ENCODE measurements at regions not wholly inside any gene's neighbourhood (a gene's known extent, or its start where the extent isn't known, plus 50 kb on each side); places are given as distances from the start of the nearest gene placed in this dataset.

DNA sequence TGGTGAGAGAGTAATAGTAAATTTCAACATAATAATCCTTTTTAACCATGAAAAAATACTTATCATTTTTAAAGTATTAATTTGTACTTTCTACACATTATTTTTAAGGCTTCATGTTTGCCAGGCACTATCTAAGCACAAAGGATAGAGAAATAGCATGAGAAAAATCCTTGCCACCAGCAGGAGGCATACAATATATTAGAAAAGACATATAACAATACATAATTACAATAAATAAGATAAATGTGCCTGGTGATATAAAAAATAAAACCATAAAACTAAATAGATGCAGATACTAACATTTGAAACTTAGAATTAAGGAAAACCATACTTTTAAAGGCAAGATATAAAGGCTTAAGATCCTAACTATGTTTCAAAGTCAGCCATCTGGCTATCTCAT, 1256.4 kb downstream of the DIAPH3 start:
- TF ChIP-seq, protein P1, sequence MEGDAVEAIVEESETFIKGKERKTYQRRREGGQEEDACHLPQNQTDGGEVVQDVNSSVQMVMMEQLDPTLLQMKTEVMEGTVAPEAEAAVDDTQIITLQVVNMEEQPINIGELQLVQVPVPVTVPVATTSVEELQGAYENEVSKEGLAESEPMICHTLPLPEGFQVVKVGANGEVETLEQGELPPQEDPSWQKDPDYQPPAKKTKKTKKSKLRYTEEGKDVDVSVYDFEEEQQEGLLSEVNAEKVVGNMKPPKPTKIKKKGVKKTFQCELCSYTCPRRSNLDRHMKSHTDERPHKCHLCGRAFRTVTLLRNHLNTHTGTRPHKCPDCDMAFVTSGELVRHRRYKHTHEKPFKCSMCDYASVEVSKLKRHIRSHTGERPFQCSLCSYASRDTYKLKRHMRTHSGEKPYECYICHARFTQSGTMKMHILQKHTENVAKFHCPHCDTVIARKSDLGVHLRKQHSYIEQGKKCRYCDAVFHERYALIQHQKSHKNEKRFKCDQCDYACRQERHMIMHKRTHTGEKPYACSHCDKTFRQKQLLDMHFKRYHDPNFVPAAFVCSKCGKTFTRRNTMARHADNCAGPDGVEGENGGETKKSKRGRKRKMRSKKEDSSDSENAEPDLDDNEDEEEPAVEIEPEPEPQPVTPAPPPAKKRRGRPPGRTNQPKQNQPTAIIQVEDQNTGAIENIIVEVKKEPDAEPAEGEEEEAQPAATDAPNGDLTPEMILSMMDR (conservative IDR thresholded peaks at IDR 0.05; ENCODE audit: low read length) = peak; percentile 40
- no peak for TF ChIP-seq EZH2phosphoT487 (IDR thresholded peaks at IDR 0.05; ENCODE audit: borderline replicate concordance)
